IMR-90 (cell line): ENCODE measurements at regions not wholly inside any gene's neighbourhood (a gene's known extent, or its start where the extent isn't known, plus 50 kb on each side); places are given as distances from the start of the nearest gene placed in this dataset.

Experiments
- ATAC-seq: fragments of 200-7000 bp; cut with Tn5 transposase; 2 replicates; pipeline ENCODE4 v1.9.1; 2020; ENCODE audit warnings: low read depth, mild to moderate bottlenecking, moderate library complexity
- BruUV-seq: library from RNA; stranded (reverse); fragments of 400-500 nt; replicated peaks from 2 replicates; lab custom pipeline; 2021; lab: Mats Ljungman, UMichigan
- CTCF ChIA-PET: fragments of 300-600 bp; formaldehyde crosslinking; extraction: SDS; loops from one replicate; lab custom pipeline; 2021; ENCODE audit warnings: antibody characterized with exemption; lab: Yijun Ruan, JAX
- POLR2A ChIA-PET: fragments of 300-600 bp; sonication (Branson Sonifier 250); formaldehyde crosslinking; loops from one replicate; lab custom pipeline; 2022; ENCODE audit warnings: antibody characterized with exemption; ENCODE audit not compliant: unreplicated experiment; lab: Charles Lee
- DNase-seq: peaks from one replicate; pipeline ENCODE4 v3.0.0; 2013
- H2AFZ ChIP-seq: replicated peaks from 2 replicates; pipeline ENCODE3; 2013; ENCODE audit warnings: low read length, mild to moderate bottlenecking; ENCODE audit not compliant: poor library complexity
- H2AK5ac ChIP-seq: 2 replicates; pipeline ENCODE4 v1.6.1; 2013; ENCODE audit warnings: low read depth, low read length, inconsistent platforms
- H2AK9ac ChIP-seq: replicated peaks from 2 replicates; pipeline ENCODE3; 2013; ENCODE audit warnings: mild to moderate bottlenecking, low read depth, low read length, moderate library complexity; ENCODE audit not compliant: poor library complexity
- H2BK120ac ChIP-seq: 2 replicates; pipeline ENCODE4 v1.6.1; 2013; ENCODE audit warnings: low read depth, low read length, inconsistent platforms
- H2BK15ac ChIP-seq: 3 replicates; pipeline ENCODE4 v1.6.1; 2013; ENCODE audit warnings: low read depth, low read length, inconsistent platforms
- H2BK20ac ChIP-seq: 2 replicates; pipeline ENCODE4 v1.6.1; 2013; ENCODE audit warnings: low read depth, mild to moderate bottlenecking, inconsistent platforms, low read length, moderate library complexity
- H2BK5ac ChIP-seq: 2 replicates; pipeline ENCODE4 v1.6.1; 2013; ENCODE audit warnings: mild to moderate bottlenecking, low read depth, low read length, inconsistent platforms; ENCODE audit not compliant: poor library complexity, severe bottlenecking
- H3K14ac ChIP-seq: replicated peaks from 2 replicates; pipeline ENCODE4 v1.6.1; 2013; ENCODE audit warnings: low read depth, low read length, inconsistent platforms
- H3K18ac ChIP-seq: 2 replicates; pipeline ENCODE4 v1.6.1; 2013; ENCODE audit warnings: low read depth, low read length, control low read depth
- H3K23ac ChIP-seq: 2 replicates; pipeline ENCODE4 v1.6.1; 2013; ENCODE audit warnings: low read depth, low read length, inconsistent platforms
- H3K27ac ChIP-seq: 2 replicates; pipeline ENCODE4 v1.5.1; 2013; ENCODE audit warnings: mild to moderate bottlenecking, control low read depth, low read length; ENCODE audit not compliant: insufficient read depth
- H3K27me3 ChIP-seq: 2 replicates; pipeline ENCODE4 v1.6.1; 2013; ENCODE audit warnings: low read length; ENCODE audit not compliant: control insufficient read depth, insufficient read depth
- H3K36me3 ChIP-seq: 2 replicates; pipeline ENCODE4 v1.6.1; 2013; ENCODE audit warnings: low read length, mixed read lengths; ENCODE audit not compliant: control insufficient read depth, insufficient read depth
- H3K4ac ChIP-seq: 2 replicates; pipeline ENCODE4 v1.6.1; 2013; ENCODE audit warnings: low read depth, low read length, inconsistent platforms
- H3K4me1 ChIP-seq: 2 replicates; pipeline ENCODE4 v1.6.1; 2013; ENCODE audit warnings: low read length, mixed read lengths; ENCODE audit not compliant: control insufficient read depth, insufficient read depth
- H3K4me2 ChIP-seq: 2 replicates; pipeline ENCODE4 v1.6.1; 2013; ENCODE audit warnings: low read depth, mild to moderate bottlenecking, control low read depth, low read length, moderate library complexity
- H3K4me3 ChIP-seq: 2 replicates; pipeline ENCODE4 v1.5.1; 2013; ENCODE audit warnings: low read depth, mild to moderate bottlenecking, control low read depth, low read length, moderate library complexity; ENCODE audit not compliant: insufficient read depth
- H3K56ac ChIP-seq: 2 replicates; pipeline ENCODE4 v1.6.1; 2013; ENCODE audit warnings: low read length, inconsistent platforms; ENCODE audit not compliant: insufficient read depth; ENCODE audit errors: extremely low read depth
- H3K79me1 ChIP-seq, 2 experiments: 2 replicates each; pipeline ENCODE4 v1.6.1; 2013; ENCODE audit warnings: low read length in 2 of 2, inconsistent platforms in 1 of 2, low read depth in 1 of 2
- H3K9ac ChIP-seq: 2 replicates; pipeline ENCODE4 v1.6.1; 2013; ENCODE audit warnings: low read depth, low read length, control low read depth
- H3K9me1 ChIP-seq: 2 replicates; pipeline ENCODE4 v1.6.1; 2013; ENCODE audit warnings: low read length, inconsistent platforms; ENCODE audit not compliant: insufficient read depth
- H3K9me3 ChIP-seq: 2 replicates; pipeline ENCODE4 v1.6.1; 2013; ENCODE audit warnings: low read length; ENCODE audit not compliant: control insufficient read depth, insufficient read depth
- H4K20me1 ChIP-seq: 2 replicates; pipeline ENCODE4 v1.6.1; 2013; ENCODE audit warnings: low read length, inconsistent platforms; ENCODE audit not compliant: insufficient read depth
- H4K5ac ChIP-seq: 2 replicates; pipeline ENCODE4 v1.6.1; 2013; ENCODE audit warnings: mild to moderate bottlenecking, low read depth, low read length, control low read depth
- H4K8ac ChIP-seq, 2 experiments: 2 replicates each; pipeline ENCODE4 v1.6.1; 2013; ENCODE audit warnings: low read depth in 2 of 2, low read length in 2 of 2, control low read depth in 1 of 2, inconsistent platforms in 1 of 2
- H4K91ac ChIP-seq: 2 replicates; pipeline ENCODE4 v1.6.1; 2013; ENCODE audit warnings: low read depth, low read length, inconsistent platforms; ENCODE audit not compliant: insufficient read depth
- BHLHE40 ChIP-seq: fragments of 150-350 bp; IDR thresholded peaks from 2 replicates; pipeline ENCODE4 v1.6.1; 2016; ENCODE audit warnings: mild to moderate bottlenecking, low read depth, low read length
- CEBPB ChIP-seq: IDR thresholded peaks from 2 replicates; pipeline ENCODE4 v1.6.1; 2012; ENCODE audit warnings: low read depth, low read length, improper control_type of control experiment
- CHD1 ChIP-seq: IDR thresholded peaks from 2 replicates; pipeline ENCODE4 v1.6.1; 2012; ENCODE audit warnings: low read depth, low read length, improper control_type of control experiment
- CTCF ChIP-seq: conservative IDR thresholded peaks from 2 replicates; pipeline ENCODE4 v1.5.1; 2012; ENCODE audit warnings: mild to moderate bottlenecking, low read depth, low read length, improper control_type of control experiment
- ELK1 ChIP-seq: fragments of 150-350 bp; IDR thresholded peaks from 2 replicates; pipeline ENCODE4 v1.6.1; 2016; ENCODE audit warnings: low read depth, mild to moderate bottlenecking, low read length, moderate library complexity, borderline replicate concordance
- FOS ChIP-seq: fragments of 150-350 bp; IDR thresholded peaks from 2 replicates; pipeline ENCODE4 v1.6.1; 2016; ENCODE audit warnings: low read depth, low read length
- MAFK ChIP-seq: IDR thresholded peaks from 2 replicates; pipeline ENCODE4 v1.6.1; 2012; ENCODE audit warnings: low read depth, low read length, improper control_type of control experiment
- MAZ ChIP-seq: IDR thresholded peaks from 2 replicates; pipeline ENCODE4 v1.6.1; 2012; ENCODE audit warnings: low read depth, mild to moderate bottlenecking, low read length, improper control_type of control experiment, moderate library complexity, borderline replicate concordance
- MXI1 ChIP-seq: IDR thresholded peaks from 2 replicates; pipeline ENCODE4 v1.6.1; 2012; ENCODE audit warnings: low read depth, mild to moderate bottlenecking, low read length, moderate library complexity, borderline replicate concordance
- NFE2L2 ChIP-seq: fragments of 150-350 bp; IDR thresholded peaks from 2 replicates; pipeline ENCODE4 v1.6.1; 2016; ENCODE audit warnings: low read depth, mild to moderate bottlenecking, low read length
- POLR2A ChIP-seq: IDR thresholded peaks from 2 replicates; pipeline ENCODE4 v1.6.1; 2012; ENCODE audit warnings: mild to moderate bottlenecking, low read depth, low read length
- RAD21 ChIP-seq: IDR thresholded peaks from 2 replicates; pipeline ENCODE4 v1.6.1; 2012; ENCODE audit warnings: low read length, improper control_type of control experiment
- RCOR1 ChIP-seq: IDR thresholded peaks from 2 replicates; pipeline ENCODE4 v1.6.1; 2012; ENCODE audit warnings: mild to moderate bottlenecking, low read length, improper control_type of control experiment; ENCODE audit not compliant: insufficient replicate concordance
- RFX5 ChIP-seq: IDR thresholded peaks from 2 replicates; pipeline ENCODE4 v1.8.0; 2012; ENCODE audit warnings: low read depth, mild to moderate bottlenecking, low read length, moderate library complexity
- SMC3 ChIP-seq: fragments of 150-350 bp; IDR thresholded peaks from 2 replicates; pipeline ENCODE4 v1.6.1; 2016; ENCODE audit warnings: low read depth, mild to moderate bottlenecking, antibody characterized with exemption, low read length, moderate library complexity
- USF2 ChIP-seq: fragments of 150-350 bp; IDR thresholded peaks from 2 replicates; pipeline ENCODE4 v1.6.1; 2017; ENCODE audit warnings: mild to moderate bottlenecking, antibody characterized with exemption, low read length, low read depth
- WGBS, 2 experiments: methylation state at CpG; one replicate each; pipeline versions ENCODE4 v1.1.5 to v1.1.7; 2013; ENCODE audit warnings: missing lambda C conversion rate in 2 of 2; ENCODE audit not compliant: insufficient read length in 1 of 2; ENCODE audit errors: extremely low coverage in 2 of 2; 5-methylcytosine and 5-hydroxymethylcytosine counted together
- dilution Hi-C: fragments of 300-500 bp; cut with HindIII; formaldehyde crosslinking; loops from one replicate; pipeline ENCODE4 v1.14.3; 2018; ENCODE audit warnings: low sequenced_read_pairs; ENCODE audit not compliant: unreplicated experiment
- in situ Hi-C: fragments of 300-500 bp; cut with MboI; formaldehyde crosslinking; loops from 3 replicates; pipeline ENCODE4 v1.14.3; 2019; ENCODE audit warnings: low sequenced_read_pairs, inconsistent platforms, mixed read lengths
- intact Hi-C: fragments of 100-400 bp; cut with micrococcal nuclease; formaldehyde crosslinking; loops from 2 replicates; pipeline ENCODE4 v1.10.0; 2022

GRCh38 chr3:159674583-159674982, 314.1 kb upstream of the IL12A start:
- H4K5ac ChIP-seq, result no peak overlapping the region
- BruUV-seq, result no TSS peak
- H3K27ac ChIP-seq, result no peak overlapping the region
- no peaks in the 10 kb centered on the region for H3K9me3 ChIP-seq
- H4K91ac ChIP-seq, result no peak overlapping the region
- H2AFZ ChIP-seq, result no peak overlapping the region
- no peak overlapping the region for H2BK20ac ChIP-seq
- no peak overlapping the region for H3K4ac ChIP-seq
- H3K14ac ChIP-seq, result no peak overlapping the region
- no peak overlapping the region for H3K4me3 ChIP-seq
- H2AK5ac ChIP-seq, result no peak overlapping the region
- DNase-seq, result no peak
- POLR2A ChIA-PET, result no interaction called here
- H3K36me3 ChIP-seq, result no peaks in the 10 kb centered on the region
- H3K79me1 ChIP-seq, result no peaks in the 10 kb centered on the region
- dilution Hi-C loops, result no loop called here
- H4K8ac ChIP-seq, result no peak overlapping the region
- H2AK9ac ChIP-seq, result no peak overlapping the region
- H3K4me2 ChIP-seq, result no peak overlapping the region
- H3K9me1 ChIP-seq, result no peaks in the 10 kb centered on the region
- peaks cover 3% of the 10 kb centered on the region for H3K4me1 ChIP-seq
- WGBS, 2 experiments, result no CpG with 5 or more reads among the region's 2 CpGs
- ATAC-seq, result no peak
- no peak overlapping the region for H2BK5ac ChIP-seq
- no peaks in the 10 kb centered on the region for H4K20me1 ChIP-seq
- H3K27me3 ChIP-seq, result no peaks in the 10 kb centered on the region
- H3K23ac ChIP-seq, result no peak overlapping the region
- no peak overlapping the region for H2BK15ac ChIP-seq
- H3K56ac ChIP-seq, result no peak overlapping the region
- intact Hi-C loops, result no loop called here
- in situ Hi-C loops, result no loop called here
- no peak overlapping the region for H3K18ac ChIP-seq
- TF ChIP-seq RCOR1 (no peak), NFE2L2 (no peak), MAZ (no peak), CTCF (no peak), USF2 (no peak), CEBPB (no peak), RFX5 (no peak), MAFK (no peak), RAD21 (no peak), POLR2A (no peak), BHLHE40 (no peak), MXI1 (no peak), FOS (no peak), SMC3 (no peak), ELK1 (no peak), CHD1 (no peak)
- no peak overlapping the region for H3K9ac ChIP-seq
- no peak overlapping the region for H2BK120ac ChIP-seq
- CTCF ChIA-PET, result interaction anchor here (0.7 kb wide), 1 partner anchor 85 kb away, joined by 3 read pairs; no protein-coding TSS in a partner anchor
